Skeletal muscle satellite cell (primary cell): ENCODE measurements at regions not wholly inside any gene's neighbourhood (a gene's known extent, or its start where the extent isn't known, plus 50 kb on each side); places are given as distances from the start of the nearest gene placed in this dataset.
A peak's percentile ranks its signal among the peaks of the same experiment; 100 is the strongest.

ENCODE experiments used
- H3K27me3 ChIP-seq: 2 replicates; pipeline ENCODE4 v1.7.0; 2013; ENCODE audit warnings: low read length; ENCODE audit not compliant: control insufficient read depth, insufficient read depth
- H3K36me3 ChIP-seq: 2 replicates; pipeline ENCODE4 v1.7.0; 2013; ENCODE audit warnings: mild to moderate bottlenecking, control low read depth, low read length; ENCODE audit not compliant: insufficient read depth
- H3K4me1 ChIP-seq: 2 replicates; pipeline ENCODE4 v1.7.0; 2013; ENCODE audit warnings: low read length; ENCODE audit not compliant: control insufficient read depth, insufficient read depth
- H3K4me2 ChIP-seq: 2 replicates; pipeline ENCODE4 v1.7.0; 2013; ENCODE audit warnings: mild to moderate bottlenecking, low read length
- H3K4me3 ChIP-seq: 2 replicates; pipeline ENCODE4 v1.7.0; 2013; ENCODE audit warnings: low read length
- H3K9ac ChIP-seq: 2 replicates; pipeline ENCODE4 v1.7.0; 2013; ENCODE audit warnings: mild to moderate bottlenecking, low read depth, low read length, moderate library complexity
- H3K9me3 ChIP-seq: replicated peaks from 2 replicates; pipeline ENCODE4 v1.7.0; 2013; ENCODE audit warnings: mild to moderate bottlenecking, control low read depth, low read length

- H3K4me1 ChIP-seq: peaks cover 8% of the 10 kb centered on the region
- no peak overlapping the region for H3K9ac ChIP-seq
- no peak overlapping the region for H3K4me3 ChIP-seq
- no peaks in the 10 kb centered on the region for H3K27me3 ChIP-seq
- no peaks in the 10 kb centered on the region for H3K9me3 ChIP-seq
- no peaks in the 10 kb centered on the region for H3K36me3 ChIP-seq
- H3K4me2 ChIP-seq: no peak overlapping the region
Measured at GRCh38 chr1:81714636-81715035, 86.1 kb upstream of the ADGRL2 start.

- Histone ChIP-seq H3K4me2 (no peak overlapping the region), H3K27me3 (no peaks in the 10 kb centered on the region), H3K4me1 (peaks cover 9% of the 10 kb centered on the region), H3K4me3 (no peak overlapping the region), H3K9ac (no peak overlapping the region), H3K36me3 (no peaks in the 10 kb centered on the region), H3K9me3 (no peaks in the 10 kb centered on the region)
Measured at GRCh38 chr1:81712425-81712824, 88.3 kb upstream of the ADGRL2 start.

GRCh38 chr1:81710857-81711256, 89.9 kb upstream of the ADGRL2 start:
- H3K4me3 ChIP-seq: no peak overlapping the region
- H3K27me3 ChIP-seq: no peaks in the 10 kb centered on the region
- no peaks in the 10 kb centered on the region for H3K36me3 ChIP-seq
- H3K9ac ChIP-seq: no peak overlapping the region
- H3K4me2 ChIP-seq: no peak overlapping the region
- no peaks in the 10 kb centered on the region for H3K9me3 ChIP-seq
- peaks cover 17% of the 10 kb centered on the region for H3K4me1 ChIP-seq

DNA sequence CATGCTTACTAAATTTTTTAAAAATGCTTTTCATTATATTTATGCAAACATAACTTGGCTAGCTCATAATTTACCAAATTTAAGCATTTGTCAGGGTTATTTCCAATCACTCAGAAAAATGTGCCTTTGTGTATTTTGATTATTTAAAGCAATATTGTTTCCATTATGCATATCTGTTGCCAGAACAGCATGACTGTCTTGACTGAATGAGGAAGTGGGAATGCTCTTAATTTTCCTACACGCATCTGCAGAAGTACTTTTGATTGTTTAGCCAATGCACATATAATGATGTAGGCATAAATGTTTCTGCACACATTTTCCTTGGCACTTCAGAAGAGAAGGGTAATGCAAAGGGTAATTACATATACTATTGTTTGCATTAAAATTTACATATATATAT, 92.5 kb upstream of the ADGRL2 start:
- H3K9me3 ChIP-seq: no peaks in the 10 kb centered on the region
- H3K36me3 ChIP-seq: no peaks in the 10 kb centered on the region
- H3K4me2 ChIP-seq: no peak overlapping the region
- no peak overlapping the region for H3K4me3 ChIP-seq
- H3K9ac ChIP-seq: no peak overlapping the region
- peaks cover 32% of the 10 kb centered on the region for H3K4me1 ChIP-seq
- H3K27me3 ChIP-seq: no peaks in the 10 kb centered on the region

GRCh38 chr1:81706650-81707435, 93.9 kb upstream of the ADGRL2 start:
- peak overlapping the region; percentile 50 for H3K4me2 ChIP-seq
- no peaks in the 10 kb centered on the region for H3K27me3 ChIP-seq
- no peaks in the 10 kb centered on the region for H3K9me3 ChIP-seq
- H3K4me3 ChIP-seq: peak overlapping the region; percentile 35
- peaks cover 43% of the 10 kb centered on the region for H3K4me1 ChIP-seq
- peak overlapping the region; percentile 55 for H3K9ac ChIP-seq
- H3K36me3 ChIP-seq: no peaks in the 10 kb centered on the region

GRCh38 chr1:81703756-81704463, 96.8 kb upstream of the ADGRL2 start:
- Histone ChIP-seq H3K9me3 (no peaks in the 10 kb centered on the region), H3K4me3 (peak overlapping the region; percentile 40), H3K27me3 (no peaks in the 10 kb centered on the region), H3K4me2 (peak overlapping the region; percentile 80), H3K36me3 (no peaks in the 10 kb centered on the region), H3K4me1 (peaks cover 43% of the 10 kb centered on the region), H3K9ac (peak overlapping the region; percentile 79)

DNA sequence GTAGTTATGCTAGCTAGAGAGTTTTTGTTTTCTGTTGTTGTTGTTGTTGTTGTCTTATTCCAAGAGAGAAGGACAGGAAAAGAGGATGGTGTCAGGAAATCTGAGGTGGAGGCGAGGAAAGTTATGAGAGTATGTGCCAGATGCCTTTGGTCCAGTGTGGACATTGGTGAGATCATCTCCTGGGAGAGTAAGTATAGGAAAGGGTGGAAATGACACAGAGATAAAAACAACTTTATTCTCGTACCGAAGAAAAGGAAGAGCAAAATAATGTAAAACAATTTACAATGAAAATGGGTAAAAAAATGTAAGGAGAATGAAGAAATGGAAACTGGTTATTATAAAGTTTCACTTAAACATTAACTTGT, 97.4 kb upstream of the ADGRL2 start:
- H3K4me3 ChIP-seq: peak overlapping the region; percentile 51
- H3K9ac ChIP-seq: peak overlapping the region; percentile 79

GRCh38 chr1:81702903-81703302, 97.8 kb upstream of the ADGRL2 start:
- H3K27me3 ChIP-seq: no peaks in the 10 kb centered on the region
- peak overlapping the region; percentile 80 for H3K4me2 ChIP-seq
- peak overlapping the region; percentile 51 for H3K4me3 ChIP-seq

More for the DNA sequence above, 97.4 kb upstream of the ADGRL2 start:
- H3K36me3 ChIP-seq: no peaks in the 10 kb centered on the region
- H3K27me3 ChIP-seq: no peaks in the 10 kb centered on the region
- peak overlapping the region; percentile 80 for H3K4me2 ChIP-seq
- H3K9me3 ChIP-seq: no peaks in the 10 kb centered on the region
- H3K4me1 ChIP-seq: peaks cover 43% of the 10 kb centered on the region

GRCh38 chr1:81702079-81702715, 98.5 kb upstream of the ADGRL2 start:
- H3K4me2 ChIP-seq: peak overlapping the region; percentile 36
- no peak overlapping the region for H3K4me3 ChIP-seq
- H3K9ac ChIP-seq: peak overlapping the region; percentile 23
- H3K36me3 ChIP-seq: no peaks in the 10 kb centered on the region
- H3K9me3 ChIP-seq: no peaks in the 10 kb centered on the region
- H3K4me1 ChIP-seq: peaks cover 37% of the 10 kb centered on the region
- no peaks in the 10 kb centered on the region for H3K27me3 ChIP-seq

More at GRCh38 chr1:81702903-81703302, 97.8 kb upstream of the ADGRL2 start:
- Histone ChIP-seq H3K4me1 (peaks cover 43% of the 10 kb centered on the region), H3K9me3 (no peaks in the 10 kb centered on the region), H3K9ac (peak overlapping the region; percentile 79), H3K36me3 (no peaks in the 10 kb centered on the region)

GRCh38 chr1:81700728-81701470, 99.8 kb upstream of the ADGRL2 start:
- Histone ChIP-seq H3K4me3 (no peak overlapping the region), H3K4me2 (no peak overlapping the region), H3K9me3 (no peaks in the 10 kb centered on the region), H3K9ac (no peak overlapping the region), H3K27me3 (no peaks in the 10 kb centered on the region), H3K36me3 (no peaks in the 10 kb centered on the region), H3K4me1 (peaks cover 26% of the 10 kb centered on the region)

DNA sequence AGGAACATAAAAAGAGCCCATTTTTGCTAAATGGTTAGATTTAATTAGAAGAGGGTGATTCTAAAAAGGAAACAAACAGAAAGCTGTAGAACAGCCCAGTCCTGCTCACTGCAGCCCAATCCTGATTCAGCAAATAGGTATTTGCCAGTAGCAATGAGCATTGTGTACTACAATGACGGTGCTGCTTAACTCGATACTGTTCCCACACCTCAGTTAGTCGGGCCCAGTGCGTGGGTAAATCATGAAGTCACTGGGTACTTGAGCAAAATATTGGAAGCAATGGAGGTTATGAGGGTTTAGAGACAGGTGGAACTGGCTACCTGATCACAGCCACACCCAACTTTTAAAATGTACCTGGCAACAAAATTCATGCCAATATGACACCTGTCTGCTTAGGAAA, 101.5 kb upstream of the ADGRL2 start:
- Histone ChIP-seq H3K9ac (no peak overlapping the region), H3K36me3 (no peaks in the 10 kb centered on the region), H3K9me3 (no peaks in the 10 kb centered on the region), H3K4me1 (peaks cover 20% of the 10 kb centered on the region), H3K27me3 (no peaks in the 10 kb centered on the region), H3K4me2 (no peak overlapping the region), H3K4me3 (no peak overlapping the region)
